IPS-NIHi7 (cell line): ENCODE measurements at regions not wholly inside any gene's neighbourhood (a gene's known extent, or its start where the extent isn't known, plus 50 kb on each side); places are given as distances from the start of the nearest gene placed in this dataset.

Experiments used
- DNase-seq: peaks from one replicate; pipeline ENCODE4 v3.0.0; 2012; ENCODE audit warnings: mixed read lengths; ENCODE audit errors: extremely low spot score

GRCh38 chr22:48899523-48900326 lies 927.9 kb downstream of the BRD1 start:
- DNase-seq = no peak

- no peak for DNase-seq
Observed at GRCh38 chr22:48898524-48899250, 929.0 kb downstream of the BRD1 start.

GRCh38 chr22:48897645-48898370 lies 929.9 kb downstream of the BRD1 start:
- no peak for DNase-seq

GRCh38 chr22:48896766-48897644 lies 930.7 kb downstream of the BRD1 start:
- no peak for DNase-seq

GRCh38 chr22:48895831-48896765 lies 931.6 kb downstream of the BRD1 start:
- no peak for DNase-seq

GRCh38 chr22:48895336-48895735 lies 932.3 kb downstream of the BRD1 start:
- DNase-seq = peak; percentile 7

GRCh38 chr22:48894804-48895250 lies 932.8 kb downstream of the BRD1 start:
- no peak for DNase-seq

GRCh38 chr22:48894064-48894671 lies 933.5 kb downstream of the BRD1 start:
- DNase-seq = peak; percentile 75

GRCh38 chr22:48893288-48894063 lies 934.2 kb downstream of the BRD1 start:
- DNase-seq = no peak

- DNase-seq = no peak
Observed at GRCh38 chr22:48892578-48893287, 934.9 kb downstream of the BRD1 start.

- no peak for DNase-seq
Observed at GRCh38 chr22:48891688-48892577, 935.7 kb downstream of the BRD1 start.

GRCh38 chr22:48890693-48891554 lies 936.7 kb downstream of the BRD1 start:
- no peak for DNase-seq

GRCh38 chr22:48889887-48890692 lies 937.6 kb downstream of the BRD1 start:
- DNase-seq = no peak

GRCh38 chr22:48889209-48889830 lies 938.4 kb downstream of the BRD1 start:
- no peak for DNase-seq
